ENCODE measurements at regions not wholly inside any gene's neighbourhood (a gene's known extent, or its start where the extent isn't known, plus 50 kb on each side); places are given as distances from the start of the nearest gene placed in this dataset.

DNA sequence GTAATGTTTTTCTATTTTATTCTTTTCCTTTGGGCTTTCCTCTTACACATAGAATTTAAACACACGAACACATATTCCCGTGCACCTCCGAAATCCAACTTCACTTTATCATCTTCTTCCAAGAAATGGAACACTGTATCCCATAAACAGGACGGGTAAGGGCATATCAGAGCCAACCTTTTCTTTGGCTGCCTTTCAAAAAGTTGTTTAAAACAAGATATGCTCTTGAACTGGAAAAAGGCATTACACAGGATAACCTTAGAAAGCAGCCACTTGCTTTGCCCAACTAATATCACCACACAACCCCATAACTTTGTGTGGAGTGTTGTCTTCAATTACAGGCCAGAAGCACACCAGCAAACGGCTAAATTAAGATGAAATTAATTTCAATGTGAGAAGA lies 65.3 kb upstream of the CDKN3 start:
- TF ChIP-seq POLR2A (IDR thresholded peaks at IDR 0.05): no peak
- TF ChIP-seq, protein P1, sequence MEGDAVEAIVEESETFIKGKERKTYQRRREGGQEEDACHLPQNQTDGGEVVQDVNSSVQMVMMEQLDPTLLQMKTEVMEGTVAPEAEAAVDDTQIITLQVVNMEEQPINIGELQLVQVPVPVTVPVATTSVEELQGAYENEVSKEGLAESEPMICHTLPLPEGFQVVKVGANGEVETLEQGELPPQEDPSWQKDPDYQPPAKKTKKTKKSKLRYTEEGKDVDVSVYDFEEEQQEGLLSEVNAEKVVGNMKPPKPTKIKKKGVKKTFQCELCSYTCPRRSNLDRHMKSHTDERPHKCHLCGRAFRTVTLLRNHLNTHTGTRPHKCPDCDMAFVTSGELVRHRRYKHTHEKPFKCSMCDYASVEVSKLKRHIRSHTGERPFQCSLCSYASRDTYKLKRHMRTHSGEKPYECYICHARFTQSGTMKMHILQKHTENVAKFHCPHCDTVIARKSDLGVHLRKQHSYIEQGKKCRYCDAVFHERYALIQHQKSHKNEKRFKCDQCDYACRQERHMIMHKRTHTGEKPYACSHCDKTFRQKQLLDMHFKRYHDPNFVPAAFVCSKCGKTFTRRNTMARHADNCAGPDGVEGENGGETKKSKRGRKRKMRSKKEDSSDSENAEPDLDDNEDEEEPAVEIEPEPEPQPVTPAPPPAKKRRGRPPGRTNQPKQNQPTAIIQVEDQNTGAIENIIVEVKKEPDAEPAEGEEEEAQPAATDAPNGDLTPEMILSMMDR (IDR thresholded peaks at IDR 0.05 in 8 of 11, conservative IDR thresholded peaks at IDR 0.05 in 3 of 11): no peak
- TF ChIP-seq POLR2AphosphoS5 (IDR thresholded peaks at IDR 0.05): no peak

Measured in spleen (tissue), 7 donors.